Esophagus squamous epithelium (tissue), 4 donors: ENCODE measurements at regions not wholly inside any gene's neighbourhood (a gene's known extent, or its start where the extent isn't known, plus 50 kb on each side); places are given as distances from the start of the nearest gene placed in this dataset.

Source experiments
- POLR2A ChIP-seq, 4 donors: fragments of 450-650 bp; IDR thresholded peaks; one replicate each; pipeline ENCODE4 v1.6.1; 2017; ENCODE audit warnings: antibody characterized with exemption in 4 of 4, mild to moderate bottlenecking in 4 of 4, moderate library complexity in 3 of 4
- TF ChIP-seq, protein P1 (sequence below), 6 experiments: fragments of 450-650 bp in 4 of 6; fragments of 200-600 bp in 2 of 6; sonication (generic) in 2 of 6; IDR thresholded peaks; one replicate each; pipeline ENCODE4 v1.5.1; 2016 to 2019; ENCODE audit warnings: antibody characterized with exemption in 6 of 6, mild to moderate bottlenecking in 4 of 6, moderate library complexity in 4 of 6

DNA sequence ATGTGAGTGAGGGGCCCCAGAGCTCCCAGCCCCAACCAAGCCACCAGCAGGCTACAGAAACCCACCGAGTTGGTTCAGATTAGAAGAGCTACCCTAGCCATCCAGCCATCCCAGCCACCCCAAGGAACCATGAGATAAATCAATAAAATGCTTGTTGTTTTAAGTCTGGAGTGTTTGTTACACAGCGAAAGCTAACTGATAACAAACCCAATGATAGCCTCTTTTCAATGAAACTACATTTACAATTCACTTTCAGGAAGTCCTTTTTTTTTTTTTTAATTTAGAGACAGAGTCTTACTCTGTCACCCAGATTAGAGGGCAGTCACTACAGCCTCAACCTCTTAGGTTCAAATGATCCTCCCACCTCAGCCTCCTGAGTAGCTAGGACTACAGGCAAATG lies 215.0 kb upstream of the ZFHX3 start:
- TF ChIP-seq, protein P1, sequence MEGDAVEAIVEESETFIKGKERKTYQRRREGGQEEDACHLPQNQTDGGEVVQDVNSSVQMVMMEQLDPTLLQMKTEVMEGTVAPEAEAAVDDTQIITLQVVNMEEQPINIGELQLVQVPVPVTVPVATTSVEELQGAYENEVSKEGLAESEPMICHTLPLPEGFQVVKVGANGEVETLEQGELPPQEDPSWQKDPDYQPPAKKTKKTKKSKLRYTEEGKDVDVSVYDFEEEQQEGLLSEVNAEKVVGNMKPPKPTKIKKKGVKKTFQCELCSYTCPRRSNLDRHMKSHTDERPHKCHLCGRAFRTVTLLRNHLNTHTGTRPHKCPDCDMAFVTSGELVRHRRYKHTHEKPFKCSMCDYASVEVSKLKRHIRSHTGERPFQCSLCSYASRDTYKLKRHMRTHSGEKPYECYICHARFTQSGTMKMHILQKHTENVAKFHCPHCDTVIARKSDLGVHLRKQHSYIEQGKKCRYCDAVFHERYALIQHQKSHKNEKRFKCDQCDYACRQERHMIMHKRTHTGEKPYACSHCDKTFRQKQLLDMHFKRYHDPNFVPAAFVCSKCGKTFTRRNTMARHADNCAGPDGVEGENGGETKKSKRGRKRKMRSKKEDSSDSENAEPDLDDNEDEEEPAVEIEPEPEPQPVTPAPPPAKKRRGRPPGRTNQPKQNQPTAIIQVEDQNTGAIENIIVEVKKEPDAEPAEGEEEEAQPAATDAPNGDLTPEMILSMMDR (IDR thresholded peaks at IDR 0.05), result no peak
- TF ChIP-seq POLR2A (IDR thresholded peaks at IDR 0.05), result no peak
